AG09309 (cell line): ENCODE measurements at regions not wholly inside any gene's neighbourhood (a gene's known extent, or its start where the extent isn't known, plus 50 kb on each side); places are given as distances from the start of the nearest gene placed in this dataset.

ENCODE experiments used
- DNase-seq: peaks from one replicate; pipeline ENCODE4 v3.0.0-alpha.2; 2010; ENCODE audit warnings: low read depth
- H3K4me3 ChIP-seq: 2 replicates; pipeline ENCODE4 v1.5.1; 2011; ENCODE audit warnings: mild to moderate bottlenecking, low read depth, low read length, moderate library complexity; ENCODE audit not compliant: control insufficient read depth
- CTCF ChIP-seq: IDR thresholded peaks from 2 replicates; pipeline ENCODE4 v1.5.1; 2011; ENCODE audit warnings: mild to moderate bottlenecking, low read depth, low read length, inconsistent platforms; ENCODE audit not compliant: insufficient read depth, control insufficient read depth; ENCODE audit errors: missing control alignments

GRCh38 chr6:81822568-81822967 lies 70.1 kb upstream of the TENT5A start:
- H3K4me3 ChIP-seq = no peak overlapping the region
- no peak for DNase-seq
- no peak for TF ChIP-seq CTCF

GRCh38 chr6:81821449-81821848 lies 69.0 kb upstream of the TENT5A start:
- TF ChIP-seq CTCF = no peak
- H3K4me3 ChIP-seq = no peak overlapping the region
- DNase-seq = no peak

- TF ChIP-seq CTCF = no peak
- DNase-seq = no peak
- H3K4me3 ChIP-seq = no peak overlapping the region
These were observed 68.5 kb upstream of the TENT5A start for GRCh38 chr6:81820980-81821379.

- no peak for TF ChIP-seq CTCF
- H3K4me3 ChIP-seq = no peak overlapping the region
- DNase-seq = no peak
These were observed 67.9 kb upstream of the TENT5A start for GRCh38 chr6:81820422-81820821.

- H3K4me3 ChIP-seq = no peak overlapping the region
- TF ChIP-seq CTCF = no peak
- DNase-seq = no peak
These were observed 67.3 kb upstream of the TENT5A start for GRCh38 chr6:81819767-81820166.

GRCh38 chr6:81818901-81819361 lies 66.5 kb upstream of the TENT5A start:
- H3K4me3 ChIP-seq = no peak overlapping the region
- DNase-seq = no peak
- no peak for TF ChIP-seq CTCF

GRCh38 chr6:81816380-81816779 lies 63.9 kb upstream of the TENT5A start:
- H3K4me3 ChIP-seq = no peak overlapping the region
- DNase-seq = no peak
- no peak for TF ChIP-seq CTCF
